ENCODE measurements at regions not wholly inside any gene's neighbourhood (a gene's known extent, or its start where the extent isn't known, plus 50 kb on each side); places are given as distances from the start of the nearest gene placed in this dataset.
"Not testable (repeated sequence)": the region's sequence is repeated elsewhere in the genome, so short reads cannot be mapped to it uniquely, and the experiment has no call there.

- no peak for DNase-seq
Observed at GRCh38 chr12:131612092-131612755, 98.7 kb upstream of the SFSWAP start.

GRCh38 chr12:131613186-131613585, 97.7 kb upstream of the SFSWAP start:
- no peak for DNase-seq

GRCh38 chr12:131613678-131614077, 97.2 kb upstream of the SFSWAP start:
- no peak for DNase-seq

GRCh38 chr12:131615326-131616042, 95.4 kb upstream of the SFSWAP start:
- DNase-seq = no peak

GRCh38 chr12:131616043-131616700, 94.7 kb upstream of the SFSWAP start:
- DNase-seq = no peak

- DNase-seq = no peak
Observed at GRCh38 chr12:131616738-131617137, 94.2 kb upstream of the SFSWAP start.

GRCh38 chr12:131617179-131617578, 93.7 kb upstream of the SFSWAP start:
- DNase-seq = no peak

- no peak for DNase-seq
Observed at GRCh38 chr12:131617596-131618302, 93.1 kb upstream of the SFSWAP start.

- DNase-seq = no peak
Observed at GRCh38 chr12:131618303-131618658, 92.6 kb upstream of the SFSWAP start.

GRCh38 chr12:131618701-131619100, 92.2 kb upstream of the SFSWAP start:
- DNase-seq = no peak

- DNase-seq = no peak
Observed at GRCh38 chr12:131619106-131619642, 91.7 kb upstream of the SFSWAP start.

GRCh38 chr12:131619736-131620506, 91.0 kb upstream of the SFSWAP start:
- no peak for DNase-seq

- no peak for DNase-seq
Observed at GRCh38 chr12:131620520-131620919, 90.4 kb upstream of the SFSWAP start.

GRCh38 chr12:131620946-131621681, 89.8 kb upstream of the SFSWAP start:
- no peak for DNase-seq

- DNase-seq = no peak
Observed at GRCh38 chr12:131621701-131622421, 89.0 kb upstream of the SFSWAP start.

GRCh38 chr12:131622422-131622955, 88.4 kb upstream of the SFSWAP start:
- no peak for DNase-seq

- DNase-seq = not testable (repeated sequence)
Observed at GRCh38 chr12:131623404-131624368, 87.2 kb upstream of the SFSWAP start.

- DNase-seq = not testable (repeated sequence)
Observed at GRCh38 chr12:131624369-131624739, 86.5 kb upstream of the SFSWAP start.

- DNase-seq = not testable (repeated sequence)
Observed at GRCh38 chr12:131624756-131625501, 86.0 kb upstream of the SFSWAP start.
